GM04503 (cell line): ENCODE measurements at regions not wholly inside any gene's neighbourhood (a gene's known extent, or its start where the extent isn't known, plus 50 kb on each side); places are given as distances from the start of the nearest gene placed in this dataset.

Source experiments
- DNase-seq: peaks from one replicate; pipeline ENCODE4 v3.0.0-alpha.2; 2012; ENCODE audit warnings: low read depth

DNA sequence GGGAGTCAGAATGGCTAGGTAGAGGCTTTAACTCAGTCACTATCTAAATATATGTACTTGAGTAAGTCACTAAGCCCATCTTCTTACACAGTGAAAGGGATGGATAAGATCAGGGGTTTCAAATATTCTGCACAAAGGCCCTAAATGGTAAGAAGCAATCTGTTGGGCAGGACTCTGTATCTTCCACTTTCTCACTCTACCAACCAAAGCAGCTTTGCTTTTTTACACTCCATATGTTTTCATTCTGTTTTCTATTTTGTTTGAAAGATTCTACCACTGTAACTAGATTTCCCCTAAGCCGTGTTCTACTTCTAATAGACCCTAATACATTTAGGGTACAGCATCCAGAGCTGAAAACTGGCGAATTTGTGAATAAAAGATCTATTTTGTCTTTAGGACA lies 477.5 kb upstream of the NMUR2 start:
- no peak for DNase-seq

DNA sequence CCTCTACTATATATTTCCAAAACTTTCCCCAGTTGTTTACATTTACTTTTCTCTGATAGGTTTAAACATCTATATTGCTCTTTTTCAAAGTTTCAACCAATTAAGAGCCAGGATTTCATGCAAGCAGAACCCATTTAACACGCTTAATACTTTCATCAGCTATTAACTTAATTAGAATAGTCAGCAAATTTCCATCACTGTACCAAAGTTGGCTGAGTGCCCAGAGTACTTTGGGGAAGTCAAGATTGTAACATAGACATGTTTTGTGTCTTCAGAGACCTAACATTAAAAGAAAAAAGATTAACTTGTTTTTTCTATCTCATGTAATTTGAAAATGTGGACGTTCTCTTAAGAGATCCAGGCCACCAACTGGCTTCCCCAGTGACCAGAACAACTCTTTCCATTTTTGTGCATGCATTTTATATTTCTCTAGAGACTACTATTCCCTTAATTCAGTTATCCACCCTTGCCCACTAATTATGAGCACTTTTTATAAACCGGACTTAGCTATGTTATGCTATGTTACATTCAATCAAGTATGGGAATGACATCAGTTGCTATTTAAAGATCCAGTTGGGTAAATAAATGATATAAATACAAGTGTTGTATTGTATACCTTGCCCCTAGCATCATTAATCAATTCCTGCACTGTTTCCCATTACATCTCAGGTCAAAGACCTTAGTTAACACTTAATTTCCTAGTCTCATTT lies 478.1 kb upstream of the NMUR2 start:
- no peak for DNase-seq

DNA sequence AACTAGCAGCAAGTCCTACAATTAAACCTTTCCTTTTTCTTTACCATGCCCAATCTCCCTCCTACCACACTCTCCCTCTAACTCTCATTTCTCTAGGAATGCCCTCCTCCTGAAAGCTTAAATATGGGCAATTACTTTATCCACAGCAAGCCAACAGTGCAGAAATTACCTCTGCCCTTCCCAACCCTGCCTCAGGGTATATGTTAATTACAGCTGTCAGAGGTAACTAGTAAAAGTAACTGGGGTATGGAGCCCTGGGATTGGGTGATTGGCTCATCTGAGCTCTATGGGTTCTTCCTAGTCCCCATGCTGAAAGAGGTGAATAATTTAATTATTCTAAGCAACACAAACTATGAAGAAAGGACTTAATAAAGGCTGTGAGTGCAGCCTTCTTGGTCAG lies 478.9 kb upstream of the NMUR2 start:
- no peak for DNase-seq

DNA sequence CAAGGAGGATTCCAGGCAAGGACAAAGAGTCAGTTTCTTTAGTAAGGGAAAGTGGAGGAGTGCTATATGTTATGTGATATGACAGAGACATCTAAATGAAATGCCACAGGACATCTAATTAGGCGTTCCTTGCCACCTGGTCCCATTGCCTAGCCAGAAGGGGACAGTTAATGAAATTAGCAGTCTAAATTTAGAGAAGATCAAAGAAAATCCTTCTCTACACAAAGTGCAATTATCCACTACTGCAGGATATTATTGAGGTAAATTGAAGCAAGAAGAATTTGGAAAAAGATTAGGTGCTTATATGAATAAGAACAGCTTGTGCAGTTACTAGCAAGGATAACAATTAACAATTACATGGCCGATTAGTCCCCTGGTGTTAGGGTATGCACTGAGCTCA lies 495.3 kb upstream of the NMUR2 start:
- no peak for DNase-seq

DNA sequence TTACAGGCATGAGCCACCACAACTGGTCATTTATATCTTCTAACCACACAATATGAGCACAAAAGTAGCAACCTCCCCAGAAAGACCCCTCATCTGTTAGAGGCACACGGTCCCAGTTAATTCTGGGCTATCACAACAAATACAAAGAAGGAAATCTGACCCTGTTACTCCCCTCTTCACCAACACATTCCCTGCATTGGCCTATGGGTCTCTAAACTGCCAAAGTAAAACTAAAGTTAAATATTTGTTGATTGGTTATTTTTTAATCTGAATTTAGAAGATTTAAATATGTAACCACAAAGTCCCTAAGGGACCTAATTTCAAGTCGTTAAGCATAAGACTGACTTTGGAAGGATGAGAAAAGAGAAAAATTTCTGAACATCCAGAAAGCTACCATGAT lies 496.7 kb upstream of the NMUR2 start:
- no peak for DNase-seq

DNA sequence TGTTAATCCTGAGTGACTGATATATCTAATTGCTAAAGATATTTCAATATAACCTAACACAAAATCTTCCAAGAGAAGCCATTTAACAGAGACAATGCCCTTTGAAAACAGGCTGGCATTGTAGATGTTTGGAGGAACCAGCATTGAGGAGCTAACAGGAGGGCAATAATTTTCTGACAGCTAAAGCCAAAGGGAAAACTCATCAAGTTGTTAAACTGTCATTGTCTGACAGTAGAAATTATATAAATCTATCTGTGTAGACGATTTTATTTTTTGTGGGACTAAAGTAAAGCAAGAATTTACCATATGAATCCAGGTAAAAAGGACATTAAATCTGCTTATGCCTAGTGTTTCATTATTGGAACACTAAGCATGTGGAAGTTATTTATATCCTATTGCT lies 500.2 kb upstream of the NMUR2 start:
- DNase-seq: no peak

DNA sequence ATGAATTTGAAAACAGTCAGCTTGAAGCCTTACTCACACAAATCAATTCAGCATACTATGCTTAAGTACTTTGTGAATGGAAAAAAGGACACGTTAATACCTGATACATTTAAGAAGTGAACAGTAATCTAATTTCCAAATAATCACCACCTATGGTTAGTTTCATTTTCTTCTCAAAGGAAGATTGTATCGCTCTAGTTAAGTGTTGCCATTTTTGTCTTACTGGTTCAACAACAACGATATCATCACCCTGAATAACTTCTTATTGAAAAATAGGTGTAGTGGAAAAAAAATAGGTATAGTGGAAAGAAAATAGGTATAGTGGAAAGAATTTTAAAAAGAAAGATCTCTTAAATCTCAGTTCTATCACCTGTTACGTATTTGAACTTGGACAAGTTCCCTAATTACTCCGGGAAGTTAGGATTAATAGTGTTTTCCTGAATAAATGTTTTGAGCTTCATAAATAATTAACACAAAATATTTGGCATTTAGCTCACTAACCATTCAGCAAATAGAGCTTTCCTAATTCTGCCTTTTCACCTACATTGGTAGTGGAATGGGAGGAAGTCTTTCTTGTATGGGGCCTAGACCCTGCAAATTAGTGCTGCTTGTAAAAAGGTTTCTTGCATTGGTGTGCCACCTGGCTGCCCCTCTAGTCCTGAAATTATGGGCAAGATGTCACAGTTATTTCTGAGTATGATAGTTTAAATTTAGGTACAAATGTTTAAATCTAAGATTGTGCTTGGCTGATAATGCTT lies 502.6 kb upstream of the NMUR2 start:
- no peak for DNase-seq

DNA sequence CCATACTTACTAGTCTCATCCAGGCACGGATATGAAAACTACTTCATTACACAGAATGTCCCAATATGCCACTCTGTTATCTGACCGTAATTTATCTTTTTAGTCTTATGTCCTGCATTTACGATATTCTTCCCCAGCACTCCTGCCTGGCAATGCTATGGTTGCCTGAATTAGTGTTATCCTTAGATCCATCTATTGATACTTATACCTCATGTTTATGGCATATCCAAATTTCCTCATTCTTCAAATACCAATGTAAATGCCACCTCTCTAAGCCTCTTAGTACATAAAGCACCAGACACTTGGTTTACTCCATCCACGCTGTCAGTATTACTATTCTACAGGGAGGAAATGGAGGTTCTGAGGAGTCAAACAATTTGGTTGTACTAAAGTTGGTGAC lies 507.8 kb upstream of the NMUR2 start:
- DNase-seq: no peak

DNA sequence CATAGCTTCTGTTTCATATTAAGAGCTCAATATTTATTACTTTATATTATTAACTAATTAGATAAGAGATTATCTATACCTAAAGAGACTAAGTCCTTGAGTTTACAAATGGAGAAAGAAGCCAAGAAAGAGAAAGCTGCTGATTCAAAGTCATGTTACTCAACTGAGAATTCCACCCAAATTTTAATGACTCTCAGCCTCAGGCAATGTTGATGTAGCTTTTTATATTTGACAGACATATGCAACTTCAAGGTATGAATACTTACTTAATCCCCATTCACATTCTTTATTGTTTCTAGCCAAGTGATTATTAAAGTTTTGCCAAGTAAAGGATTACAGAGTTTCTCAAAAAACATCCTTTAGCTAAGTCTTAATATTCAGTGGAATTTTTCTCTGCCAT lies 527.5 kb upstream of the NMUR2 start:
- DNase-seq: no peak

DNA sequence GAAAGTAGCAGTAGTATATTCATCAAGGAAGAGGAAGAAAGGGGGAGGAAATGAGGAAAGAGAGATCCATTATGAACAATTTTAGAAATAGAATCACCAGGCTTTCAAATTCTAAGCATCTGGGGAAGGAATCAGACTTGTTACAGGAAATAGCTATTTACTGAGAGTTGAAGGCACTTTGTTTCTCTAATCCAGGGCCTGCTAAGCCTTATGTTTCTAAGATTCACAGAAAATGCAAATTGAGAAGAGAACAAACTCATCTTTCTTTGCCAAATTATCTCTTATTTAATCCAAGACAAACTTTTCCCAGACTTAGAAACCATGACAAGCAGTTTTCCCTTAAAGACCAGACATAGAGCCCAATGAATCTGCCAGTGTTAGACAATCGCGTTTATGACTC lies 528.0 kb upstream of the NMUR2 start:
- no peak for DNase-seq

DNA sequence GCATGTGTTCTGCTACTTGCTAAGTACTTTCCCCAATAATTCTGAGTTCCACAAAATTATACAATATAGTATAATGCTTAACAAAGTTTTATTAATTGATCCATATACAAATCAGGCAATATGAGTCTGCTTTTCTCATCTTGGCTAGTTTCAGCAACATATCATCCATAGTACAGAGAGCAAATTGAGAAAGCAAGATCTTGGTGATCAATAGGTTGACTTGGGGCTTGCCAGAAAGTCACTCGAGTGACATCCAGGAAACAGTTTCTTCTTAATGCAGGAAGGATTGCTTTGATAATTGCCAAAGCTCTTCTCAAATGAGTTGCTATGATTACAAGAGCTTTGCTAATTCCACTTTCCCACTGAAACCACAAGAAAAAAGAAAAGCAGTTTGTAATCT lies 533.6 kb upstream of the NMUR2 start:
- DNase-seq: no peak

DNA sequence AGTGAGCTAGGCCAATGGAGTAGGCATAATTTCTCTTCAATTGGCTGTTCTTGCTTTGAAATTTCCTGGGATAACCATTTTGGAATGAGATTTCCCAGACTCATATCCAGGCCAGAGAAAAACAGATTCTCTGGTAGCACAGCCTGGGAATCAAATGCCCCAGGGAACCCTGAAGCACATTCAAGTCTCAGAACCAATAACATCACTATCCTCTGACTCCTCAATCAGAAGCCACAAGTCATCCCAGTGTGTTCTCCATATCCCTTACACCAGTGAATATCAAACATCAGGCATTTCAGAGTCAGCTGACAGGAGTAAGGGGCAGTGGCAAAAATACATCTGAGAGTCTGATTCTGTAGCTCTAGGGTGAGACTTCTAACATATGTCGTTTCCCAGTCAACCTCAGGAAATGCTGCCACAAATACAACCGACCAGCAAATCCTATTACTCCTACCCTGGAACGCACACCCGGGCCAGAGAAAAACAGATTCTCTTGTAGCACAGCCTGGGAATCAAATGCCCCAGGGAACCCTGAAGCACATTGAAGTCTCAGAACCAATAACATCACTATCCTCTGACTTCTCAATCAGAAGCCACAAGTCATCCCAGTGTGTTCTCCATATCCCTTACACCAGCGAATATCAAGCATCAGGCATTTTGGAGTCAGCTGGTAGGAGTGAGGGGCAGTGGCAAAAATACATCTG lies 537.7 kb upstream of the NMUR2 start:
- no peak for DNase-seq

DNA sequence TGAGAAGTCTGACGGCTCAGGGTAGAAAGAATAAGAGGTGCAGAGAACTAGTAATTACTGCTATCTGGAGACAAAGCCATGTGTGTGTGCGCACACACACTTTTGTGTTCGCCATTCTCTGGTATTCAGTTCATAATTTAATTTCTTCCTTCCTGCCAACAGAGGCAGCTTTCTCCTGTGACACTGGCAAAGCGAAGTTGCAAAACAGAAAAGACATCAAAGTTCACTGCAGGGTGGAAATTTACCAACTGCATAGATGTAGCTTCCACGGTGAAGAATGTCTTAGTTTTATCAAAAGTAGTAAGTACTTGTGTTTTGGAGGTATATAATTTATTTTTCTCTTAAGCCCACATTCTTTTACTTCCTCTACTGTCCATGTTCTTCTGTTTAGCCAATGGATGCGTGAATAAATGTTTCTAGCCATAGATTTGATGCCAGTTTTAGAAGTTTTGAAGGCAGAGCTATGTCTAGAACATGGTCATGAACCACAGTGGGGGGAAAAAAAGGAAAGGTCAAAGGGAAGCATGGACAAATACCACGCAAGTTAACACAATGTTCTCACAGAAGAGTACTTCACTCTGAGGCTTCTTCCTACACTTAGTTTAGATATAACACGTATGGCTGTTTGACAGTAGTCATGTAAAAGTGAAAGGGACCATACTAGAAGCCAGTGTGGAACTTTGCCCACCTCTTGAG lies 536.5 kb upstream of the GRIA1 start:
- no peak for DNase-seq

DNA sequence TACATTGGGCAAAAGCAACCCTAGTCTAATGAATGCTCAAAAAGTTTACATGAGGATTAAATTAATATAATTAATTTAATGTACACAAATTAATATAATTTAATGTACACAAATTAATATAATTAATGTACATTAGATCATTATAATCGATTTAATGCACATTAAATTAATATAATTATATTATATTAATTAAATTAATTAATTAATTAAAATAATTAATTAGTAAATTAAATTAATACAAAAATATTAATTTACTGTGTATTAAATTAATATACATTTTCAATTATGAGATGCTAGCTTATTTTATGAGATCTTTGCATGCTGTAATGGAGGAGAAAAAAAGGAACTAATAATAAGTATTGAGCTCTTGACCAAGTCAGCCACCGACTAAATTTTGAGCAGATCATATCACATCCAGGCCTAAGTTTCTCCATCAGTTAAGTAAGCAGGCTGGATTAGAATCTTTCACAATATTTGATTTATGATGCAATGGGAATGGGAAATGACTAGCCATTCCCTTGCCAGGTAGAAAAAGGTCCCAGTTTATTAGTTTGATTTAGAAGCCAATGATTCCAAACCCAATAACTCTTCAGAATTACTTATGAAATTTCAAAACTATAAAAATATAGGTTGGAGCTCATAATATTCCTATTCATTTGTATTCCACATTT lies 533.4 kb upstream of the GRIA1 start:
- no peak for DNase-seq

DNA sequence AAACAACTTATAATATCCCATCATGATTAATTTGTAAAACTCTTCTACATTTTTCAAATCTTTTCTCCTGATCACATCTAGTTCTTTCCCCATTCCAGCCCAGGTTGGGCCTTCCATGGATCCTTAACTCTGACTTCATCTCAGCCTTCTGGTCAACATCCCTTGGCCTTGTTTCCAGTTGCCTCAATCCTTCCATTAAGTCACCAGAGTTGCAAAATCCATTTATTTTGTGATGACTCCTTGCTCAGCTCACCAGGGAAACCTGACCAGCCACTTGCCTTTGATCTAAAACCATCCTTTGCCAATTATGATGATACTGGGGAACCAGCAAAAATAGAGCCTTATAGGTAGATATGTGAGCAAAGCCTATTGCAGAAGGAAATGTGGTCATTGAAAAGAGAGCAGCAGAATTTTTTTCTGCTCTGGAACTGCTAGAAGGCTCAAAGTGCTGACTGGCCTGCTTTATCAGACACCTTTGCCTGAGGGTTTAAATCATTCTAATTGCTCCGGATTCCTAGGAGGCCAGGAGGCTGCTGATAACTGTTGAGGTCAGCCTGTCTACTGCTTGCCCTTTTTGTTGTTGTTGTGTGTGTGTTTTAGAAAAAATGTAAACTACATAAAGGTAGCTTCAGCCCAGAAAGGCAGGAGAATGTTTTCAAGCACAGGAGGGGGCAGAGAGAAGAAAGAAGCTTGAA lies 512.2 kb upstream of the GRIA1 start:
- no peak for DNase-seq

DNA sequence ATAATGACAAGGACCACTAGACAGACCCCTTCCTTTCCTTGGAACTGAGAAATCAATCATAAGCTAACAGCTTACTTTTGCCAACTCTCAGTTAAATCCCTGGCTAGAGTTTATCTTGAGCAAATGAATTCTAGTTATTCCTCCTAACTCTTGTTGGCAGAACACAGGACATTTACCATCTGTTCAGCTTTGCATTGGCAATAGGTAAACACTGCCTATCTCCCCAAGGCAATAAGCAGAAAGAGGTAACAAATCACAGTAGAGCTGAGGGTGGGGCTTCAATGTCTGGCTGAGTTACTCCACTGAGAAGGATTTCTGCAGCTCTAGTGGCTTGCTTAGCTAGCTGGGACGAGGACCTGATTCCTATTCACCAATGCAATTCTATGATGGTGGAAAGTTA lies 503.3 kb upstream of the GRIA1 start:
- DNase-seq: no peak

DNA sequence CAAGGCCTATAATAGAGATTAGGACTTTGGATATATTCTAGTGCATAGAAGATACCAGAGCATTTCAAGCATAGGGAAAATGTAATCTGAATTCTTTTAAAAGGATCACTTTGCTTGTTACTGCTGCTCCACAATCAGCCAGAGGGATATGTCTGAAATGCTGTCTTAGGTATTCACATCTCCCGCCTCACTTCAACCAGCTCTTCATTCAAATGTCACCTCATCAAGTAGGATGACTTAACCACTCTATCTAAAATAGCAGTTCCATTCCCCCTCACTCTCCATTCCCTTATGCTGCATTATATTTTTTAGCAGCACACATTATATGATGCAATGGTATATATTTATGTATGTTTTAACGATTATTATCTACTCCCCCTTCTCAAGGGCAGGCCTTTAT lies 500.3 kb upstream of the GRIA1 start:
- DNase-seq: no peak

DNA sequence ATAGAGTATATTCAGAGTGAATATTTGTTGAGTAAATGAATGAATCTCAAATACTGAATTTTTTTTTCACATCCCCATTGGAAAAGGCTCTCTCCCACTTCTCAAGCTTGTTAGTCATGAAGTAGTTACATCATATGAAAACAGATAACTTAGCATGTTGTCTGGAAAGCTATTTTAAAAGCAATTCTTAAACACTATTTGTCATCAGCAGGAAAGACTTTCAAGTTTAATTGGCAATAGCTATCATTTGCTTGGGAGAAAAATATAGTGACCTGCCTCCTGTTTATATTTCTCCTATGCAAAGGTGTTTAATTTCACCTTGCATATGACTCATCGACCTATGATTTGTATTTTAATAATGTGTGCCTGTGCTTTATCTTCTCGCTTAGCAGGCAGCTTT lies 499.8 kb upstream of the GRIA1 start:
- no peak for DNase-seq

DNA sequence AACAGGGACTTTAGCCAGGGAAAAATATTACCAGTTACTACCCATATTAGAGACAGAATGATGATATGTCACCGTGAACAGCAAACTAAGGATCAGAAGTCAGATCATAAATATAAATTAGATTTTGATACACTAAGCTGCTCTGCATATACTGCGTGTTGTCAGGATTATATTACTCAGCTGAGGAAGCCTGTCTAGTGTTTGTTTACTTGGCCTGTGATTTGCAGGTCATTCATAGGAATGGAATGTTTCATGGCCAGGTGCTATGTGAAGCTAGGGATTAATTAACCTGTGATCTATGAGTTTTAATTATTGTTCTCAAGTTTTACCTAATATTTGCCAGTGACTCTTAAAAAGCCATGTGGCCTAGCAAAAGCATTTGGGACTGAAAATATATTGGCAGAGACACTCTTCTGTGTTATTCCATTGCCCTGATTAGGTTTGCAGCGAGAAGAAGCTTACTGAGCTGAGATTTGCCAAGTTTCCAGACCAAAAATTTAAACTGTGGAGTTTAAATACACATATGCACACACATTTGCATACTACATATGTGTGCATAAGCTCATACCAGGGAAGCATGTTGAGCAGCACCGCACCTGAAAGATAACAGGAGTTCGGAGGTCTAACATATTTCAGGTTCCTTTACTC lies 496.3 kb upstream of the GRIA1 start:
- DNase-seq: no peak

DNA sequence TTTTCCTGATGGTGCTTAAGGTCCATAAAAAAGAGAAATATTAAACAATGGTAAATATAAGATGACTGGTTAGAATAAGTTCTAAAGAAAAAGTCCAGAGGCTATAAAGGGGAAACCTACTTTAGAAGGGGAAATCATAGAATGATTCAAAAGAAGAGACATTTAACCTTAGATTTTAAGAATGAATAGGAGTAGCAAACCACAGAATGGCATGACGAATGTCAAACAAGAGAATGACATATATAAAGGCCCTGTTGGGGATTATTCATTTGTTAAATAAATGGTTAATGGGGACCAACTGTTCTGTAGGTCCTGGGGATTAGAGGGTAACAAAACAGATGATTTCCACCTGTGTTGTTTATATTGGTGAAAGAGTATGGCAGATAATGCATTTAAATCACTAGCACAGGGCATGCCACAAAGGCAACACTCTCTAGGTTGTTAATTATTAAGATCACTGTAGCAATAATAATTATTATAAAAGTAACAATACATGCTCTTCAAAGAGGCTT lies 495.2 kb upstream of the GRIA1 start:
- DNase-seq: no peak

DNA sequence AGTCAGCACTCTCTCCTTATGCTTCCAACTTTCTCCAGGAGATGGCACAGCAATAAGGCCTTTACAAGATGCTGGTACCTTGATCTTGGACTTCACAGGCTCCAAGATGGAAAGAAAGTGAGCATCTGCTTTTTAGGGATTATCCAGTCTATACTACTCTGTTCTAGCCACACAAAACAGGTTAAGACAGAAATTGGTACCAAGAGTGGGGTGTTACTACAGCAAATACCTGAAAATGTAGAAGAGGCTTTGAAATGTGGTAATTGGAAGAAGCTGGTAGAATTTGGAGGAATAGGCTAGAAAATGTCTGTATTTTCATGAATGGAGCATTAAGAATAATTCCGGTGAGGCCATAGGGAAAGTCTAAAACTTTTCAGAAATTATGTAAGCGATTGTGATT lies 484.8 kb upstream of the GRIA1 start:
- DNase-seq: no peak
